Mucosa of gallbladder (tissue), 1 donor: ENCODE measurements at regions not wholly inside any gene's neighbourhood (a gene's known extent, or its start where the extent isn't known, plus 50 kb on each side); places are given as distances from the start of the nearest gene placed in this dataset.

Experiments
- DNase-seq: peaks from one replicate; pipeline ENCODE4 v3.0.0-alpha.2; 2020; ENCODE audit warnings: low spot score
- donor health status: DM: no; HTN: no; CAD: no.

- no peak for DNase-seq
These were observed 51.7 kb upstream of the NEBL start for GRCh38 chr10:20948686-20949327.
